Brain microvascular endothelial cell (primary cell): ENCODE measurements at regions not wholly inside any gene's neighbourhood (a gene's known extent, or its start where the extent isn't known, plus 50 kb on each side); places are given as distances from the start of the nearest gene placed in this dataset.

Source experiments
- DNase-seq: peaks from one replicate; pipeline ENCODE4 v3.0.0-alpha.2; 2020
- H3K27ac ChIP-seq: fragments of 250-450 bp; sonication (Bioruptor Pico); 2 replicates; pipeline ENCODE4 v1.5.1; 2020; ENCODE audit warnings: mild to moderate bottlenecking, moderate library complexity
- H3K27me3 ChIP-seq: fragments of 250-450 bp; sonication (Bioruptor Pico); replicated peaks from 2 replicates; pipeline ENCODE4 v1.5.1; 2020; ENCODE audit warnings: mild to moderate bottlenecking
- H3K36me3 ChIP-seq: fragments of 250-450 bp; sonication (Bioruptor Pico); replicated peaks from 2 replicates; pipeline ENCODE4 v1.5.1; 2020; ENCODE audit warnings: mild to moderate bottlenecking
- H3K4me3 ChIP-seq: 2 replicates; pipeline ENCODE4 v1.5.1; 2011; ENCODE audit warnings: low read depth, mild to moderate bottlenecking, control low read depth, low read length, moderate library complexity
- in situ Hi-C: cut with HindIII; loops from 2 replicates; pipeline ENCODE4 v1.10.0; 2017; ENCODE audit warnings: low sequenced_read_pairs, low pct_ligation_motif_present
- TF ChIP-seq, protein P1 (sequence below): IDR thresholded peaks from 2 replicates; pipeline ENCODE4 v1.5.1; 2011; ENCODE audit warnings: low read depth, mild to moderate bottlenecking, moderate library complexity, low read length, control low read depth, inconsistent platforms; ENCODE audit errors: missing control alignments

DNA sequence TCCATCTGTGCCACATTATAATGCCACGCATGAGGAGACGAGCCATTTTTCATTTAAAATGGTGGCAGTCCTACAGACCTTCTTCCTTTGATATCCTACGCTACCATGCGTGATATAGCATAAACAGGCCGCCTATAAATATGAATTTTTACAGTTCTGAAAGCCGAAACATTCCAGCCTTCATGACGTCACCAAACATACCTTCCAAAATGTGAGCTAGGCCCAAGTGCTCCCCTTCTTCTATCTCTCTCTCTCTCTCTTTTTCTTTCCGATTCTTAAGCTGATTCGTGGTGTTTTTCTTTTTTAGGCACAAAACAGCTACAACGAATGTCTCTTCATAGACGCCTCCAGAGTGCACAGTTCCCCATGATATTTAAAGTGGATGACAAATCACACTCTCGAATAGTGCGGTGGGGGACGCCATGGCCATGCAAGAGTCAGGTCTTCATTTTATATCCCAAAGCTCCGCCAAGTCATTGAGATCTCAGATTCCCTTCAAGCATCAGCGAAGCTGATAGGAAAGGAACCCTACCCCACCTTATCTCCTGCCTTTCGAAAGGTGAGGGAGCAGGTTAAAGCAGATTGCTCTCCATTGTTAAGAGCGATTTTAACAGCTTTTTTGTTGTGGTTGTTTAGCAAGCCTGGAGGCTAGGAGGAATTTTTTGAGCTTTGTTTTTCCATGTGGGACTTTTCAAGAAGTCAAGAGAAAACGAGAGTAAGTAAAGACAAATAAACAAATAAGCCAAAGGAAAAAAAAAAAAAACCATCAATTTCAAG lies 436.3 kb downstream of the CMPK2 start:
- H3K27ac ChIP-seq = no peak overlapping the region
- H3K27me3 ChIP-seq = no peaks in the 10 kb centered on the region
- TF ChIP-seq, protein P1, sequence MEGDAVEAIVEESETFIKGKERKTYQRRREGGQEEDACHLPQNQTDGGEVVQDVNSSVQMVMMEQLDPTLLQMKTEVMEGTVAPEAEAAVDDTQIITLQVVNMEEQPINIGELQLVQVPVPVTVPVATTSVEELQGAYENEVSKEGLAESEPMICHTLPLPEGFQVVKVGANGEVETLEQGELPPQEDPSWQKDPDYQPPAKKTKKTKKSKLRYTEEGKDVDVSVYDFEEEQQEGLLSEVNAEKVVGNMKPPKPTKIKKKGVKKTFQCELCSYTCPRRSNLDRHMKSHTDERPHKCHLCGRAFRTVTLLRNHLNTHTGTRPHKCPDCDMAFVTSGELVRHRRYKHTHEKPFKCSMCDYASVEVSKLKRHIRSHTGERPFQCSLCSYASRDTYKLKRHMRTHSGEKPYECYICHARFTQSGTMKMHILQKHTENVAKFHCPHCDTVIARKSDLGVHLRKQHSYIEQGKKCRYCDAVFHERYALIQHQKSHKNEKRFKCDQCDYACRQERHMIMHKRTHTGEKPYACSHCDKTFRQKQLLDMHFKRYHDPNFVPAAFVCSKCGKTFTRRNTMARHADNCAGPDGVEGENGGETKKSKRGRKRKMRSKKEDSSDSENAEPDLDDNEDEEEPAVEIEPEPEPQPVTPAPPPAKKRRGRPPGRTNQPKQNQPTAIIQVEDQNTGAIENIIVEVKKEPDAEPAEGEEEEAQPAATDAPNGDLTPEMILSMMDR = no peak
- DNase-seq = no peak
- no peaks in the 10 kb centered on the region for H3K36me3 ChIP-seq
- no peak overlapping the region for H3K4me3 ChIP-seq
- in situ Hi-C loops = no loop called here

DNA sequence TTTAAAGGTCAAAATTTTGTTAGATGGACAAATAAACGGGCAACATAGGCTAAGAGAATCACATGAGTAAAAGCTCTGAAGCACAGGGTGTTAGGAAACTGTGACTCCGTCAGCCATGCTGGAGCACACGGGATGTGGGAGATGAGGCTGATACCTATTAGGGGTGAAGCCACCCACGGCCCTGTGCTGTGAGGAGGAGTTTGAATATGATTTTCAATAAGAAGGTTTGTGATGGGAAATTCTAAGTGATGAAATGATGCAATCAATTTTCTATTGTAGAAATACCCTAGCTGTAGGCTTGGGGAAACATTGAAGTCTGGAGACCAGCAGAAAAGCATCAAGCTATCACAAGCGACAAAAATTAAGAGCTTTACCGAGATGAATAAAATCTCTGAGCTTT lies 431.3 kb downstream of the CMPK2 start:
- Histone ChIP-seq H3K4me3 (no peak overlapping the region), H3K27ac (no peak overlapping the region), H3K27me3 (no peaks in the 10 kb centered on the region), H3K36me3 (no peaks in the 10 kb centered on the region)
- TF ChIP-seq, protein P1 = no peak
- no peak for DNase-seq
- in situ Hi-C loops = no loop called here

DNA sequence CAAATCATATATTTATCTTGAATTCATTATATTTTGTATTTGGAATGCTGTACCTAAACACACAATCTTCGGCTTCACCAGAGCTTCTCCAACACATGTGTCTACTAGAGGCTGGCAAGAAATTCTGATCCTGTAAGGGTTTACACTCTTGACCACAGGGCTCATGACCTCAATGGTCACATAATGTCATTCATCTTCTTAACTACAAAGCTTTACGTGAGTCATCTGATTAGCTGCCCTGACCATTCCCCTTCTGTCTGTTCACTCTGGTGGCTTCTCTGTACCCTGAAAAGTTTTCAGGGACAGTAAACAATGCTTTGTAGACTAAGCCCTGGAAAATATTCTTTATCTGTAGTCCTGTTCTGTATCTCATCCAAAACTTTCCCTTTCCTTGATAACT lies 423.9 kb downstream of the CMPK2 start:
- in situ Hi-C loops = no loop called here
- no peaks in the 10 kb centered on the region for H3K36me3 ChIP-seq
- H3K27me3 ChIP-seq = no peaks in the 10 kb centered on the region
- H3K27ac ChIP-seq = no peak overlapping the region
- TF ChIP-seq, protein P1 = no peak
- no peak for DNase-seq
- no peak overlapping the region for H3K4me3 ChIP-seq

DNA sequence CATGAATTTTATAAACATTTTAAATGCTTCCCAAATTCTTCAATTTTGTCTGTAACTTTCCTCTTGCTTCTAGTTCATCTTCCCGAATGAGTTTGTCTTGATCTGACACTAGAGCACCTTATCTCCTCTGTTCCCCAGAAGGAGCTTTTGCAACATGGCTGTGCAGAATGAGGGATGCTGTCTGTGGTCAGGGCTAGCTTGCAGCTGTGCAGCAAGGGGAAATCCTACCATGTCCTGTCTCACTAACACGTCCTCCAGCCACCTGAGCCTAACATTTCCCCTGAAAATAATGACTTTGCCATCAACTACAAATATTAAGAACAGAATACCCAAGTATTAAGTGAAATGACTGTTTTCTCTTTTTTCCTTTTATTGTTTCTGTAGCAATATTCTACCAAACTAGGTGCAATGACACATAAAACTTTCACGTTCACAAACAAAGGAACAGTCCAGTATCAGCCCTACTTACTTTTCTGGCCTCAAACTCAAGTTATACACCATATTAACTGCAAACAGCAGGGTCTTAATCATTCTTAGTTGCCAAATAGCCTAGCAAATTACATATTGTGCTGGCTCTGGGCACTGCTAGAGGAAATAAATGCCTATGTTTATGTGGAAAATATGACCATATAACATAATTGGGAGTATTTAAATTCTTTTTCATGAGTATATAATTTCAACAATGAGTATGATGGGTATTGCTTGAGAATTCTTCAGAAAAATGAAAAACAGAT lies 423.3 kb downstream of the CMPK2 start:
- Histone ChIP-seq H3K36me3 (no peaks in the 10 kb centered on the region), H3K27me3 (no peaks in the 10 kb centered on the region), H3K27ac (no peak overlapping the region), H3K4me3 (no peak overlapping the region)
- TF ChIP-seq, protein P1 = no peak
- DNase-seq = no peak
- in situ Hi-C loops = no loop called here

DNA sequence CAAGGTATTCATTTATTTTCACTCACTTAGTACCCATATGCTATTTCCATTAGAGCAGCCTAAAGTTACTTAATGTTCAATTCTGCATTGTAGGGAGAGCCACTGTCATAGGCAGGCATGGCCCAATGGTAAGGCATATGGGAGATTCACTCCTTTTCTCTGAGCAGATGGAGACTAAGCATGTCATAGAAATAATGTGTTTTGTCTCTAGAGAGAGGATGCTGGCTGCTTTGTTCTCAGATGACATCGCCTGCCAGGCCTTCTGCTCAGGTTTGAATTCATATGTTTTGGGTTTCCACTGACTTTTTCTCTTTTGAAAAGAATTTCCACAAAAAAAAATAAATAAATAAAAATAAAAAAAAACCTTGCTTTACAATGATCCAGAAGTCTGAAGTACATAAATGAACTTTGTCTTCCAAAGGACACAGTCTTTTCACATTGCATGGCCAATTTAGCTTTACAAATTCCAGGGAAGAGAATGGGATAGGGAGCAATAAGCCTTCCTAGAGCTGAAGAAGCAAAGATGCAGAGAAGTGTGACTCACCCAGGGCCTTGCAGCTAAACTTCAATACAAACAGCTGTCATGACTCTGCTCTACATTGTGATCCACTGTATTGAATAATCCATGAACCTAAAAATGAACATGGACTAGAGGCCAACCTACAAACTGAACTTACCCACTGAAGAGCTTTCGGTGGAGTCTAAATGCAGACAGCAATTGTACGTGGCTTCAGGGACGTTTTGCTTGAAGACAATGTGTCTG lies 422.5 kb downstream of the CMPK2 start:
- TF ChIP-seq, protein P1 = no peak
- H3K27me3 ChIP-seq = no peaks in the 10 kb centered on the region
- H3K36me3 ChIP-seq = no peaks in the 10 kb centered on the region
- H3K27ac ChIP-seq = no peak overlapping the region
- in situ Hi-C loops = no loop called here
- DNase-seq = peak; percentile 2
- H3K4me3 ChIP-seq = no peak overlapping the region
